ENCODE measurements at regions not wholly inside any gene's neighbourhood (a gene's known extent, or its start where the extent isn't known, plus 50 kb on each side); places are given as distances from the start of the nearest gene placed in this dataset. TPM values are rescaled to one million over a fixed set of nuclear protein-coding genes. Genes with fewer than 3 reads are reported as not detected.

DNA sequence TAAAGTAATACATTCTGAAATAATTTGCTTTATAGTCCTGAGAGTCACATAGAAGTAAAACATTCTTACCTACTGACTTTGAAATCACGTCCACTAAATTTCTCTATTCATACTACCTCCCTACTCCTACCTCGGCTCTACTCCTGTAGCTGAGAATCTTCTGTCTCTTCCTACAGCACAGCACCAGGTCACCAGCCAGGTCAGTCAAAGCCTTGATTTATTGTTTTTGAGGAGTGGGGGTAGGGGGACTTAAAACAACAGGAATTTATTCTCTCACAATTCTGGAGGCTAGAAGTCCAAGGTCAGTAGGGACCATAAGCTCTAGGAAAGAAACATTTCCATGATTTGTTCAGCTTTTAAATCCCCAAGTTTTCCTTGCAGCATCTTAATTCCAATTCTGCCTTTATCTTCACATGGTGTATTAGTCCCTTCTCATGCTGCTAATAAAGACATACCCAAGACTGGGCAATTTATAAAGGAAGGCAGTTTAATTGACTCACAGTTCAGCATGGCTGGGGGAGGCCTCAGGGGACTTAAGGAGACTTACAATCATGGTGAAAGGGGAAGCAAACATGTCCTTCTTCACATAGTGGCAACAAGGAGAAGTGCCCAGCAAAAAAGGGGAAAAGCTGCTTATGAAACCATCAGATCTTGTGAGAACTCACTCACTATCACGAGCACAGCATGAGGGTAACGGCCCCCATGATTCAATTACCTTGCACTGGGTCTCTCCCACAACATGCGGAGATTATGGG, 49.6 kb upstream of the CCNG1 start:
- Histone ChIP-seq H4K91ac (ENCODE audit: low read length) (no peak overlapping the region), H4K8ac (ENCODE audit: low read length) (no peak overlapping the region), H2AK5ac (ENCODE audit: low read length, severe bottlenecking) (no peak overlapping the region), H2BK120ac (ENCODE audit: low read depth, low read length) (no peak overlapping the region), H3K4me3 (ENCODE audit: insufficient read depth in 1 of 2, low read depth in 1 of 2, low read length in 2 of 2) (no peak overlapping the region), H3K9ac (ENCODE audit: low read length) (no peak overlapping the region), H3K27ac (ENCODE audit: low read length, poor library complexity, severe bottlenecking) (no peak overlapping the region), H3K4me2 (ENCODE audit: low read length, poor library complexity, severe bottlenecking) (no peak overlapping the region), H3K4ac (ENCODE audit: low read depth in 1 of 2, low read length in 2 of 2) (no peak overlapping the region), H3K79me1 (replicated peaks; ENCODE audit: low read length, poor library complexity, severe bottlenecking) (no peaks in the 10 kb centered on the region), H2AFZ (ENCODE audit: low read depth, low read length) (no peak overlapping the region), H3K4me1 (ENCODE audit: control insufficient read depth, insufficient read depth, low read depth, low read length) (no peaks in the 10 kb centered on the region), H3K14ac (ENCODE audit: low read length in 2 of 2) (no peak overlapping the region), H3K18ac (ENCODE audit: low read depth in 1 of 2, low read length in 2 of 2) (no peak overlapping the region), H3K23ac (ENCODE audit: low read length in 2 of 2) (no peak overlapping the region), H3K27me3 (ENCODE audit: control insufficient read depth in 1 of 2, insufficient read depth in 1 of 2, low read length in 2 of 2) (no peaks in the 10 kb centered on the region), H2BK5ac (ENCODE audit: low read depth, low read length, poor library complexity, severe bottlenecking) (no peak overlapping the region), H3K36me3 (ENCODE audit: control insufficient read depth in 1 of 2, insufficient read depth in 2 of 2, low read depth in 1 of 2, low read length in 2 of 2) (no peaks in the 10 kb centered on the region), H3K9me3 (ENCODE audit: control insufficient read depth, low read length) (no peaks in the 10 kb centered on the region), H2BK15ac (ENCODE audit: low read depth, poor library complexity, severe bottlenecking) (no peak overlapping the region), H2BK12ac (ENCODE audit: low read length in 2 of 2) (no peak overlapping the region)
- 61% methylated on average over 5 of the region's 5 CpGs for WGBS
- no peak for DNase-seq

Small RNA genes in the stretch of these regions (small RNA-seq; reads per million reads assigned to genes)
- not detected for gene RNU6-164P (ENCODE audit: low read depth)
